Trophoblast cell (in vitro differentiated cells and primary cell): ENCODE measurements at regions not wholly inside any gene's neighbourhood (a gene's known extent, or its start where the extent isn't known, plus 50 kb on each side); places are given as distances from the start of the nearest gene placed in this dataset.

Source experiments
- DNase-seq, 2 donors: peaks; one replicate each; pipeline ENCODE4 v3.0.0-alpha.2; 2016
- H2AFZ ChIP-seq: 2 replicates; pipeline ENCODE4 v1.6.1; 2013; ENCODE audit warnings: low read length, moderate library complexity, mild to moderate bottlenecking; ENCODE audit not compliant: insufficient read depth, poor library complexity
- H2AK5ac ChIP-seq: 2 replicates; pipeline ENCODE4 v1.6.1; 2013; ENCODE audit warnings: mild to moderate bottlenecking, low read length
- H2BK120ac ChIP-seq: 2 replicates; pipeline ENCODE4 v1.6.1; 2013; ENCODE audit warnings: low read length, mild to moderate bottlenecking, moderate library complexity; ENCODE audit not compliant: insufficient read depth, poor library complexity
- H2BK12ac ChIP-seq: 2 replicates; pipeline ENCODE4 v1.6.1; 2013; ENCODE audit warnings: mild to moderate bottlenecking, low read length, moderate library complexity
- H2BK5ac ChIP-seq: 2 replicates; pipeline ENCODE4 v1.6.1; 2013; ENCODE audit warnings: low read length, low read depth, moderate library complexity, mild to moderate bottlenecking; ENCODE audit not compliant: poor library complexity
- H3K14ac ChIP-seq: 2 replicates; pipeline ENCODE4 v1.6.1; 2013; ENCODE audit warnings: mild to moderate bottlenecking, low read length
- H3K18ac ChIP-seq: 2 replicates; pipeline ENCODE4 v1.6.1; 2013; ENCODE audit warnings: mild to moderate bottlenecking, low read length
- H3K23ac ChIP-seq: 2 replicates; pipeline ENCODE4 v1.6.1; 2013; ENCODE audit warnings: low read length
- H3K27ac ChIP-seq: 2 replicates; pipeline ENCODE4 v1.5.1; 2013; ENCODE audit warnings: low read depth, mild to moderate bottlenecking, inconsistent platforms, low read length, moderate library complexity
- H3K27me3 ChIP-seq: 2 replicates; pipeline ENCODE4 v1.6.1; 2013; ENCODE audit warnings: inconsistent platforms, mild to moderate bottlenecking, low read length, moderate library complexity; ENCODE audit not compliant: insufficient read depth
- H3K36me3 ChIP-seq, 2 experiments: 1 replicate in 1 of 2; 2 replicates in 1 of 2; pipeline ENCODE4 v1.6.1; 2013; ENCODE audit warnings: low read length in 2 of 2, mild to moderate bottlenecking in 2 of 2, moderate library complexity in 1 of 2; ENCODE audit not compliant: insufficient read depth in 2 of 2, control insufficient read depth in 1 of 2
- H3K4ac ChIP-seq: 2 replicates; pipeline ENCODE4 v1.6.1; 2013; ENCODE audit warnings: low read depth, mild to moderate bottlenecking, low read length, moderate library complexity
- H3K4me1 ChIP-seq, 2 experiments: 1 replicate in 1 of 2; 2 replicates in 1 of 2; pipeline ENCODE4 v1.6.1; 2013; ENCODE audit warnings: low read length in 2 of 2, mild to moderate bottlenecking in 2 of 2, moderate library complexity in 1 of 2; ENCODE audit not compliant: insufficient read depth in 2 of 2, control insufficient read depth in 1 of 2
- H3K4me2 ChIP-seq: 2 replicates; pipeline ENCODE4 v1.6.1; 2013; ENCODE audit warnings: inconsistent platforms, mild to moderate bottlenecking, low read length, moderate library complexity
- H3K4me3 ChIP-seq: 2 replicates; pipeline ENCODE4 v1.5.1; 2013; ENCODE audit warnings: mild to moderate bottlenecking, low read depth, low read length, inconsistent platforms
- H3K79me1 ChIP-seq: one replicate; pipeline ENCODE4 v1.6.1; 2013; ENCODE audit warnings: low read length
- H3K79me2 ChIP-seq: 2 replicates; pipeline ENCODE4 v1.6.1; 2013; ENCODE audit warnings: low read length, mild to moderate bottlenecking; ENCODE audit not compliant: control insufficient read depth, insufficient read depth, poor library complexity
- H3K9ac ChIP-seq: 2 replicates; pipeline ENCODE4 v1.6.1; 2013; ENCODE audit warnings: mild to moderate bottlenecking, low read length
- H3K9me3 ChIP-seq: 2 replicates; pipeline ENCODE4 v1.6.1; 2013; ENCODE audit warnings: low read depth, mild to moderate bottlenecking, control low read depth, inconsistent platforms, low read length; ENCODE audit not compliant: insufficient read depth
- H4K12ac ChIP-seq: 2 replicates; pipeline ENCODE4 v1.6.1; 2013; ENCODE audit warnings: low read depth, mild to moderate bottlenecking, low read length, moderate library complexity
- H4K8ac ChIP-seq: 2 replicates; pipeline ENCODE4 v1.6.1; 2013; ENCODE audit warnings: low read depth, mild to moderate bottlenecking, low read length, moderate library complexity
- H4K91ac ChIP-seq: one replicate; pipeline ENCODE4 v1.6.1; 2013; ENCODE audit warnings: low read depth, mild to moderate bottlenecking, low read length, moderate library complexity
- WGBS: extraction: QIAGEN DNeasy Blood & Tissue Kit; methylation state at CpG from one replicate; pipeline ENCODE4 v1.1.7; 2013; ENCODE audit warnings: missing lambda C conversion rate; ENCODE audit not compliant: insufficient read length, insufficient coverage; ENCODE audit errors: extremely low coverage; 5-methylcytosine and 5-hydroxymethylcytosine counted together

GRCh38 chr7:35747611-35748010 is 52.7 kb upstream of the HERPUD2 start:
- H3K9me3 ChIP-seq: no peaks in the 10 kb centered on the region
- H3K79me1 ChIP-seq: no peaks in the 10 kb centered on the region
- H3K4me1 ChIP-seq: peaks cover 2 to 5% of the 10 kb centered on the region in 2 experiments
- DNase-seq: no peak
- H3K9ac ChIP-seq: no peak overlapping the region
- peak overlapping the region; percentile 17 for H3K27ac ChIP-seq
- no peak overlapping the region for H3K4me3 ChIP-seq
- H3K27me3 ChIP-seq: no peaks in the 10 kb centered on the region
- no peak overlapping the region for H3K4me2 ChIP-seq
- H2BK12ac ChIP-seq: no peak overlapping the region
- WGBS: no CpG with 5 or more reads among the region's 4 CpGs
- no peak overlapping the region for H3K4ac ChIP-seq
- H3K36me3 ChIP-seq: no peaks in the 10 kb centered on the region
- H2AK5ac ChIP-seq: no peak overlapping the region
- H2BK120ac ChIP-seq: no peak overlapping the region
- no peak overlapping the region for H4K12ac ChIP-seq
- no peak overlapping the region for H4K8ac ChIP-seq
- H3K79me2 ChIP-seq: no peaks in the 10 kb centered on the region
- no peak overlapping the region for H3K23ac ChIP-seq
- H3K18ac ChIP-seq: no peak overlapping the region
- H2AFZ ChIP-seq: no peak overlapping the region
- H4K91ac ChIP-seq: no peak overlapping the region
- no peak overlapping the region for H2BK5ac ChIP-seq
- no peak overlapping the region for H3K14ac ChIP-seq

- no peak overlapping the region for H4K8ac ChIP-seq
- H4K91ac ChIP-seq: no peak overlapping the region
- no peaks in the 10 kb centered on the region for H3K9me3 ChIP-seq
- peaks cover 2 to 5% of the 10 kb centered on the region in 2 experiments for H3K4me1 ChIP-seq
- H3K18ac ChIP-seq: no peak overlapping the region
- H4K12ac ChIP-seq: no peak overlapping the region
- no peak overlapping the region for H3K23ac ChIP-seq
- H2AK5ac ChIP-seq: no peak overlapping the region
- no peak overlapping the region for H2AFZ ChIP-seq
- no peak overlapping the region for H3K14ac ChIP-seq
- H3K9ac ChIP-seq: no peak overlapping the region
- no peak overlapping the region for H3K4me3 ChIP-seq
- no peak overlapping the region for H3K4ac ChIP-seq
- H3K27me3 ChIP-seq: no peaks in the 10 kb centered on the region
- no peaks in the 10 kb centered on the region for H3K79me2 ChIP-seq
- no peak overlapping the region for H3K4me2 ChIP-seq
- no peak overlapping the region for H2BK120ac ChIP-seq
- no peaks in the 10 kb centered on the region for H3K36me3 ChIP-seq
- H3K79me1 ChIP-seq: no peaks in the 10 kb centered on the region
- no peak overlapping the region for H3K27ac ChIP-seq
- no CpG with 5 or more reads among the region's 1 CpG for WGBS
- peak; percentile 19 to 69 for DNase-seq
- no peak overlapping the region for H2BK12ac ChIP-seq
- no peak overlapping the region for H2BK5ac ChIP-seq
Observed at GRCh38 chr7:35748371-35748770, 52.5 kb upstream of the SEPTIN7 start.

- Histone ChIP-seq H2BK5ac (no peak overlapping the region), H3K27ac (no peak overlapping the region), H4K8ac (no peak overlapping the region), H3K18ac (no peak overlapping the region), H3K4me2 (no peak overlapping the region), H4K12ac (no peak overlapping the region), H2AFZ (no peak overlapping the region), H3K79me1 (peaks cover 2% of the 10 kb centered on the region), H2AK5ac (no peak overlapping the region), H2BK12ac (no peak overlapping the region), H3K23ac (no peak overlapping the region), H3K9ac (no peak overlapping the region), H4K91ac (no peak overlapping the region), H3K79me2 (no peaks in the 10 kb centered on the region), H2BK120ac (no peak overlapping the region), H3K4ac (no peak overlapping the region), H3K36me3 (no peaks in the 10 kb centered on the region), H3K9me3 (no peaks in the 10 kb centered on the region), H3K4me3 (no peak overlapping the region), H3K14ac (no peak overlapping the region), H3K4me1 (peaks cover 6 to 7% of the 10 kb centered on the region in 2 experiments), H3K27me3 (no peaks in the 10 kb centered on the region)
- whole genome bisulfite sequencing: no CpG with 5 or more reads among the region's 2 CpGs
- DNase-seq: peak; percentile 51 to 53
Observed at GRCh38 chr7:35749556-35749955, 51.3 kb upstream of the SEPTIN7 start.
